Endothelial cell (in vitro differentiated cells): ENCODE measurements at regions not wholly inside any gene's neighbourhood (a gene's known extent, or its start where the extent isn't known, plus 50 kb on each side); places are given as distances from the start of the nearest gene placed in this dataset.

ENCODE experiments used
- DNase-seq: peaks from one replicate; pipeline ENCODE4 v3.0.0; 2021; ENCODE audit warnings: low spot score
- H3K27ac Mint-ChIP-seq: one replicate; pipeline ENCODE4 v1.8.0; 2021; ENCODE audit warnings: mixed read lengths, inconsistent platforms; ENCODE audit not compliant: unreplicated experiment
- H3K27me3 Mint-ChIP-seq: one replicate; pipeline ENCODE4 v1.8.0; 2021; ENCODE audit warnings: mild to moderate bottlenecking, moderate library complexity, mixed read lengths, inconsistent platforms; ENCODE audit not compliant: unreplicated experiment
- H3K36me3 Mint-ChIP-seq: one replicate; pipeline ENCODE4 v1.8.0; 2021; ENCODE audit warnings: mild to moderate bottlenecking, low read depth, mixed read lengths, inconsistent platforms; ENCODE audit not compliant: unreplicated experiment
- H3K4me1 Mint-ChIP-seq: one replicate; pipeline ENCODE4 v1.8.0; 2021; ENCODE audit warnings: mild to moderate bottlenecking, mixed read lengths, inconsistent platforms; ENCODE audit not compliant: unreplicated experiment
- H3K4me3 Mint-ChIP-seq: one replicate; pipeline ENCODE4 v1.8.0; 2021; ENCODE audit warnings: mild to moderate bottlenecking, mixed read lengths, inconsistent platforms; ENCODE audit not compliant: unreplicated experiment
- H3K9me3 Mint-ChIP-seq: one replicate; pipeline ENCODE4 v1.8.0; 2021; ENCODE audit warnings: mixed read lengths, inconsistent platforms; ENCODE audit not compliant: unreplicated experiment
- TF ChIP-seq, protein P1 (sequence below): fragments of 200-600 bp; sonication (generic); IDR thresholded peaks from one replicate; pipeline ENCODE4 v1.5.0; 2021; ENCODE audit warnings: antibody characterized with exemption; ENCODE audit not compliant: unreplicated experiment

DNA sequence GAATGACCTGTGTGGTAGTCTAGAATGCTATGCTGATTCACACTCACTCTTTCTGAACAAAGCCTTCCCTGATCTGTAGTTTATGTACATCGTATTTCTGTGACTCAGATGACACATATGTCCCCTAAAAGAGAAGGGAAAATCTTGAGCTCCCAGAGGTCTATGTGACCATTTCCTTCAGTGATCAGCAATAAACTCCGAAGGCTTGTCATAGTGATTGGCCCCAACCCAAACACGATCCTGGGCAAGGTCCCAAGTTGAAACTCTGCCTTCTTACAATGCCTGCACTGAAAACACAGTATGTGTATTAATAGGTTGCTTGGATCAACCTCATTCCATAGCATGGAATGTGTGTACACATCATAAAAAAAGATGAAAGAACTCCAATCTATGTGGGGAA is 685.8 kb downstream of the MAT2B start:
- DNase-seq: no peak
- Mint-ChIP-seq H3K27me3 (no peaks in the 10 kb centered on the region), H3K36me3 (no peaks in the 10 kb centered on the region), H3K27ac (no peak overlapping the region), H3K9me3 (no peaks in the 10 kb centered on the region), H3K4me3 (no peak overlapping the region), H3K4me1 (no peaks in the 10 kb centered on the region)
- TF ChIP-seq, protein P1, sequence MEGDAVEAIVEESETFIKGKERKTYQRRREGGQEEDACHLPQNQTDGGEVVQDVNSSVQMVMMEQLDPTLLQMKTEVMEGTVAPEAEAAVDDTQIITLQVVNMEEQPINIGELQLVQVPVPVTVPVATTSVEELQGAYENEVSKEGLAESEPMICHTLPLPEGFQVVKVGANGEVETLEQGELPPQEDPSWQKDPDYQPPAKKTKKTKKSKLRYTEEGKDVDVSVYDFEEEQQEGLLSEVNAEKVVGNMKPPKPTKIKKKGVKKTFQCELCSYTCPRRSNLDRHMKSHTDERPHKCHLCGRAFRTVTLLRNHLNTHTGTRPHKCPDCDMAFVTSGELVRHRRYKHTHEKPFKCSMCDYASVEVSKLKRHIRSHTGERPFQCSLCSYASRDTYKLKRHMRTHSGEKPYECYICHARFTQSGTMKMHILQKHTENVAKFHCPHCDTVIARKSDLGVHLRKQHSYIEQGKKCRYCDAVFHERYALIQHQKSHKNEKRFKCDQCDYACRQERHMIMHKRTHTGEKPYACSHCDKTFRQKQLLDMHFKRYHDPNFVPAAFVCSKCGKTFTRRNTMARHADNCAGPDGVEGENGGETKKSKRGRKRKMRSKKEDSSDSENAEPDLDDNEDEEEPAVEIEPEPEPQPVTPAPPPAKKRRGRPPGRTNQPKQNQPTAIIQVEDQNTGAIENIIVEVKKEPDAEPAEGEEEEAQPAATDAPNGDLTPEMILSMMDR: no peak

DNA sequence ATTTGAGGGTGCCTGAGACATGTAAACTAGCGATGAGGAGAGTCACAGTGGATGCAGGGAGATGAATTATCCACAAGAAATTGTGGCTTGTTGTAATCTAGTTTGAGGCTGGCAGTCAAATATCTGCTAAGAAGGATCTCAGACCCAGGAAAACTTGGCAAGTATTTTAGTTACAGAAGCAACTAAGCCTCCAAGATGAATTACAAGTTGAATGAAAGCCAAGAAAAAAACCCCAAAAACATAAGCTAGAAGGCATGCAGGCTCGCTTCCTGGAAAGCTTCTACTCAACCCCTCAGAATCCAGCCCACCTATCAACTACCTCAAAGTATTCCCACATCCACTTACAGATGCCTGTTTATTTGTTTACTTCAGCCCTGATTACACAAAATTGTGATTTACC is 696.9 kb downstream of the MAT2B start:
- Mint-ChIP-seq H3K27ac (no peak overlapping the region), H3K27me3 (no peaks in the 10 kb centered on the region), H3K36me3 (no peaks in the 10 kb centered on the region), H3K4me1 (no peaks in the 10 kb centered on the region), H3K4me3 (no peak overlapping the region), H3K9me3 (no peaks in the 10 kb centered on the region)
- TF ChIP-seq, protein P1: no peak
- DNase-seq: no peak

DNA sequence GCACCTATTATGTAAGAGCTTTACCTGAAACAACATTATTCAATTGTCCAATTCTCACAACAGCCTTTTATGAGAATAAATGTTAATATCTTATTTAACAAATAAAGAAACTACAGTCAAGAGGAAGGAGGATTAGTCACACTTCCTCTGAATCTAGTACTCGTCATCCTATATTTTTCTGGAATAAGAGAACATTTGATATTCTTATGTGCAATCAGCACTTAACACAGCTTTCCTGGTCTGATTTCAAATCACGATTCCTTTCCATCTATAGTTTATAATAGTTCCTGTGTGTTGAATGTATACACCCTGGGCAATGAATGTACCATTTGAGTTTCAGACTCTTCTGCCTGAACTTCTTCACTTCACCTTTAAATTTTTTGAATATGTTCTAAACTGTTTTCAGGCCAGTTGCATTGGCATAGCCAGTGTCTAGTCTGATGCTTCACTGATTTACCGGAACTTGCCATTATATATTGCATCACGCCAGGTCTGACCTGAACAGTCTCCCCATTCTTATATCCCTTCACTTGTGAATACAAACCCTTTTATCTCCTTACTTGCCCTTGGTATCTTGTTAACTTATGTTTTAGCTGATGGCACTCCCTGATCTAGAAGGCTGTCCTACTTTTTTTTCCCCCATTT is 698.3 kb downstream of the MAT2B start:
- Mint-ChIP-seq H3K9me3 (no peaks in the 10 kb centered on the region), H3K27ac (no peak overlapping the region)

DNA sequence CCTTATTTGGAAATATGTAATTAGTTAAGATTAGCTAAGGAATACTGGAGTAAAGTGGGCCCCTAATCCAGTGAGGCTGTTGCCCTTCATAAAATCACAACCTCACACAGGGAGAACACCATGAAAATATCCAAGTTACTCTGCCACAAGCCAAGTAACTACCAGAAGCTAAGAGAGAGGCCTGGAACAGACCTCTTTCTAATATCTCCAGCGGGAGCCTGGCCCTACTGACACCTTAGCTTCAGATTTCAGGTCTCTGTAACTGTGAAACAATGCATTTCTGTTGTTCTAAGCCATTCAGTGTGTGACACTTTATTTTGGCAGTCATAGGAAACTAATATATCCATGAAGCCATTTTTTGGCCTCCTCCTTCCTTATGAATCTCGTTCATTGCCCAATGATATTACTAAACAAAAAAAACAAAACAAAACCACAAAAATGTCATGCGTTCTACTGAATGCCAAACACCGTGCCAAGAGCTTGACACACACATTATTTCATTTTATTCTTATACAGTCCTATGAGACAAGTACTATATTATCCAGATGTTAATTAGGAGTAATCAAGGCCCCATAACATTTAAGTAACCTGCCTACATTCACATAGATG is 699.0 kb downstream of the MAT2B start:
- no peak overlapping the region for H3K27ac Mint-ChIP-seq
- no peaks in the 10 kb centered on the region for H3K36me3 Mint-ChIP-seq
- no peaks in the 10 kb centered on the region for H3K27me3 Mint-ChIP-seq
- no peaks in the 10 kb centered on the region for H3K4me1 Mint-ChIP-seq
- TF ChIP-seq, protein P1: no peak
- H3K9me3 Mint-ChIP-seq: no peaks in the 10 kb centered on the region
- DNase-seq: no peak
- no peak overlapping the region for H3K4me3 Mint-ChIP-seq

More for the DNA sequence above, 698.3 kb downstream of the MAT2B start:
- TF ChIP-seq, protein P1: no peak
- Mint-ChIP-seq H3K4me1 (no peaks in the 10 kb centered on the region), H3K27me3 (no peaks in the 10 kb centered on the region), H3K4me3 (no peak overlapping the region), H3K36me3 (no peaks in the 10 kb centered on the region)
- no peak for DNase-seq

DNA sequence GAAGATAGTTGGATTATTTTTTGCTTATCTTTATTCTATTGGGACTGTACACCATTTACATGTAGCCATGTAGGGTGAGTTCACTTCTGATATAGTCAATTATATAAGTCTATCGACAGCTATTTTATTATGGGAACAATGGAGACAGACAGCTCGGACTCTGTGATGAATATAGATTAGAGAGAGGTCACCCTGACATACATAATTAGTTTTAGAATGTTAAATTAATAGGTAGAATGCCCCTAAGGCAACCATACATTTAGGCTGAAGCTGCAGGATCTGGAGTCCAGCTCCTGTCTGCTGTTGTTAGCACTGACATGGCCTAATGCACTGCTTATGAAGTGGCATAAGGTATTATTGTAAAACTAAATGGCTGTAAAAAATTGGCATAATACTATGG is 700.8 kb downstream of the MAT2B start:
- no peak for DNase-seq
- H3K36me3 Mint-ChIP-seq: no peaks in the 10 kb centered on the region
- no peak overlapping the region for H3K27ac Mint-ChIP-seq
- H3K4me1 Mint-ChIP-seq: no peaks in the 10 kb centered on the region
- H3K4me3 Mint-ChIP-seq: no peak overlapping the region
- H3K27me3 Mint-ChIP-seq: no peaks in the 10 kb centered on the region
- no peaks in the 10 kb centered on the region for H3K9me3 Mint-ChIP-seq
- TF ChIP-seq, protein P1: no peak
